C4-2B (cell line): ENCODE measurements at regions not wholly inside any gene's neighbourhood (a gene's known extent, or its start where the extent isn't known, plus 50 kb on each side); places are given as distances from the start of the nearest gene placed in this dataset.

ENCODE experiments used
- CTCF ChIP-seq: fragments of 450-650 bp; conservative IDR thresholded peaks from 2 replicates; pipeline ENCODE4 v1.5.1; 2017; ENCODE audit warnings: mild to moderate bottlenecking
- ZFX ChIP-seq: fragments of 450-650 bp; IDR thresholded peaks from 2 replicates; pipeline ENCODE4 v1.6.1; 2017

DNA sequence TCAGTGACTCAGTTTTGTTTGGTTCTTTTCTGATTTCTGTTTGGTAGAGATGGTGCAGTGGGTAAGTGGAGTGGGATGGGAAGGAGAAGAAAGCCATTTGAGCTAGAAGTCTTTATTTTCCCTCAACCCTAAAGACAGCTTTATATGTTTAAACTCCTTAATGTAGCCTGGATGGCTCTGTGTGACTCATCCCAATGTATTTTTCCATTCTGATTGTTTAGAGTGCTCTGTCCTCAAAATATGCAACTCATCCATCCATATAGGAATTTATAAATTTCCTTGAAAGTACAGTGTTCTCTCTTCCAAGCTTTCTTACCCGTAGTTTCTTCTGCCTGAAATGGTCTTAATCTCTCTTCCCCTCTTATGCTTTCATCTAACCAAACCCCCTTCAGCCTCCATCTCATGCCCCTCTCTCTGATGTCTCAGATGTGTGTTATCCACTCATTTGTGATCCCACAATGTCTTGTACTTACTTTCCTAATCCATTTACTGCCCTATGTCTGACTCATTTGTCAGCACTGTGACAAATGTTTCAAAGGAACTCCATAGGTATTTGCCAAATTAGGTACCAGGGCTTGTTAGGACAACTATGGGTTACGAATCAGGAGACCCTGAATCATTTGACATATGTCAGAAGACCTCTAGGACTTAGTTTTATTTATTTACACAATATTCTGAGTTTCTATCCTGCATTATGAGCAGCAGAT lies 217.5 kb upstream of the SGCD start:
- no peak for TF ChIP-seq CTCF
- TF ChIP-seq ZFX: no peak
